Heart right ventricle (tissue), 16 donors: ENCODE measurements at regions not wholly inside any gene's neighbourhood (a gene's known extent, or its start where the extent isn't known, plus 50 kb on each side); places are given as distances from the start of the nearest gene placed in this dataset.

Experiments
- ATAC-seq, 8 donors: fragments of 200-7000 bp; cut with Tn5 transposase; one replicate each; pipeline ENCODE4 v1.9.1; 2020; ENCODE audit warnings: mild to moderate bottlenecking in 8 of 8, moderate library complexity in 8 of 8, moderate number of reproducible peaks in 1 of 8
- DNase-seq, 2 donors: peaks; one replicate each; pipeline ENCODE4 v3.0.0-alpha.2; 2020
- H3K27ac ChIP-seq, 10 donors: fragments of 200-600 bp; sonication (generic) in 2 of 10; one replicate each; pipeline versions ENCODE4 v1.5.0 to v1.8.0; 2020 to 2022; ENCODE audit warnings: mild to moderate bottlenecking in 3 of 10
- H3K27me3 ChIP-seq, 7 donors: fragments of 200-600 bp; one replicate each; pipeline ENCODE4 v1.8.0; 2021 to 2022; ENCODE audit warnings: mild to moderate bottlenecking in 2 of 7
- H3K36me3 ChIP-seq, 9 donors: fragments of 200-600 bp; sonication (generic) in 1 of 9; one replicate each; pipeline versions ENCODE4 v1.5.0 to v1.8.0; 2020 to 2022; ENCODE audit warnings: mild to moderate bottlenecking in 2 of 9
- H3K4me1 ChIP-seq, 9 donors: fragments of 200-600 bp; sonication (generic) in 1 of 9; one replicate each; pipeline versions ENCODE4 v1.5.0 to v1.8.0; 2020 to 2022; ENCODE audit warnings: mild to moderate bottlenecking in 4 of 9
- H3K4me3 ChIP-seq, 10 donors: fragments of 200-600 bp; sonication (generic) in 2 of 10; one replicate each; pipeline versions ENCODE4 v1.5.0 to v1.8.0; 2020 to 2022; ENCODE audit warnings: mild to moderate bottlenecking in 7 of 10, moderate library complexity in 2 of 10
- H3K9me3 ChIP-seq, 11 donors: fragments of 200-600 bp in 10 of 11; sonication (generic) in 2 of 11; one replicate each; pipeline versions ENCODE4 v1.5.0 to v1.8.0; 2013 to 2022; ENCODE audit warnings: mild to moderate bottlenecking in 2 of 11, control low read depth in 1 of 11, moderate library complexity in 1 of 11
- WGBS, 2 donors: extraction: QIAGEN DNeasy Blood & Tissue Kit; methylation state at CpG; one replicate each; pipeline ENCODE4 v1.1.7; 2013; ENCODE audit warnings: inconsistent platforms in 1 of 2; 5-methylcytosine and 5-hydroxymethylcytosine counted together
- intact Hi-C, 10 donors: fragments of 100-400 bp; cut with DNase I; formaldehyde crosslinking; loops; one replicate each; pipeline versions ENCODE4 v1.11.1 to v1.14.2; 2022
- TF ChIP-seq, protein P1 (sequence below), 9 donors: fragments of 200-600 bp; sonication (generic) in 2 of 9; IDR thresholded peaks; one replicate each; pipeline versions ENCODE4 v1.5.0 to v1.8.0; 2021 to 2022; ENCODE audit warnings: antibody characterized with exemption in 9 of 9, mild to moderate bottlenecking in 5 of 9, moderate library complexity in 1 of 9
- donor health status: Arrhythmogenic right ventricular cardiomyopathy.
- donor health status: ischemic (EF 13 %, LVEDD 7.1; RV severe dilation, severe dysfunction).
- donor health status: healthy with polysubstance abuse.
- donor health status: DM: no; HTN: yes; CAD: no.
- donor health status: DM: no; HTN: no; CAD: no.
- donor health status: ischemic (EF 25% LVEDD 6.9; RV normal size, moderate dysfunction).
- donor health status: ischemic (EF 25% LVEDD 5.7; RV mildly dilated, moderate dysfunction).
- donor health status: healthy.
- donor health status: DM: yes; HTN: yes; CAD: no.
- donor health status: Ischemic cardiomyopathy.
- donor health status: ischemic (EF 35%, LVEDD 5.7; RV mildly dilated, moderate dysfunction).
- donor health status: nonischemic (EF 11% LVEDD 7.7; RV severe dilation, severe dysfunction).
- donor health status: DM: yes; HTN: yes; CAD: no.
- donor health status: PGD.
- donor health status: ischemic (EF 29% LVEDD 5.4; RV normal size, mild dysfunction).
- donor health status: nonischemic (EF 23%, LVEDD 6.1; RV moderate dilation, normal function).

DNA sequence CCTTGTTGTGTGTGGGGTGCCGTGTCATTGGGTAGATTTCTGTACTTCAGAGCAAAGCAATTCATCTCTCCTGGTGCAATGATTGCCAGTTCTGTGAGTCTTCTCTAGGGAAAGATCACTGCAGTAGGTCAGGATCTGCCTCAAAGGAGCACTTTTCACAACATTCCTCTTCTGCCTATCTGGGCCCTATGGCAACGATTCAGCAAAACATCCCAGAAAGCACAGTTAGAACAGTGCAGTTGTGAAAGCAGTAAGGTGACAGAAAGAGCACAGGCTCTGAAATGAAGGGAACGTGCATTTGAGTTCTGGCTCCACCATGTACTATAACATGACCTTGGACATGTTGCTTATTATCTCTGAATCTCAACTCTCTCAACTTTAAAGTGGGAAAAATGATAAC is 178.5 kb upstream of the N4BP1 start:
- 40 to 51% methylated on average over 3 of the region's 3 CpGs for WGBS, 2 donors
- DNase-seq (no peak), ATAC-seq (no peak)
- no peaks in the 10 kb centered on the region for H3K36me3 ChIP-seq
- H3K27ac ChIP-seq: no peak overlapping the region
- intact Hi-C loops: no loop called here
- TF ChIP-seq, protein P1, sequence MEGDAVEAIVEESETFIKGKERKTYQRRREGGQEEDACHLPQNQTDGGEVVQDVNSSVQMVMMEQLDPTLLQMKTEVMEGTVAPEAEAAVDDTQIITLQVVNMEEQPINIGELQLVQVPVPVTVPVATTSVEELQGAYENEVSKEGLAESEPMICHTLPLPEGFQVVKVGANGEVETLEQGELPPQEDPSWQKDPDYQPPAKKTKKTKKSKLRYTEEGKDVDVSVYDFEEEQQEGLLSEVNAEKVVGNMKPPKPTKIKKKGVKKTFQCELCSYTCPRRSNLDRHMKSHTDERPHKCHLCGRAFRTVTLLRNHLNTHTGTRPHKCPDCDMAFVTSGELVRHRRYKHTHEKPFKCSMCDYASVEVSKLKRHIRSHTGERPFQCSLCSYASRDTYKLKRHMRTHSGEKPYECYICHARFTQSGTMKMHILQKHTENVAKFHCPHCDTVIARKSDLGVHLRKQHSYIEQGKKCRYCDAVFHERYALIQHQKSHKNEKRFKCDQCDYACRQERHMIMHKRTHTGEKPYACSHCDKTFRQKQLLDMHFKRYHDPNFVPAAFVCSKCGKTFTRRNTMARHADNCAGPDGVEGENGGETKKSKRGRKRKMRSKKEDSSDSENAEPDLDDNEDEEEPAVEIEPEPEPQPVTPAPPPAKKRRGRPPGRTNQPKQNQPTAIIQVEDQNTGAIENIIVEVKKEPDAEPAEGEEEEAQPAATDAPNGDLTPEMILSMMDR (IDR thresholded peaks at IDR 0.05): no peak
- H3K9me3 ChIP-seq: peaks cover 0 to 23% (median 0%) of the 10 kb centered on the region in 11 donors
- H3K4me1 ChIP-seq: no peaks in the 10 kb centered on the region
- no peak overlapping the region for H3K4me3 ChIP-seq
- H3K27me3 ChIP-seq: peaks cover 0 to 9% (median 0%) of the 10 kb centered on the region in 7 donors

DNA sequence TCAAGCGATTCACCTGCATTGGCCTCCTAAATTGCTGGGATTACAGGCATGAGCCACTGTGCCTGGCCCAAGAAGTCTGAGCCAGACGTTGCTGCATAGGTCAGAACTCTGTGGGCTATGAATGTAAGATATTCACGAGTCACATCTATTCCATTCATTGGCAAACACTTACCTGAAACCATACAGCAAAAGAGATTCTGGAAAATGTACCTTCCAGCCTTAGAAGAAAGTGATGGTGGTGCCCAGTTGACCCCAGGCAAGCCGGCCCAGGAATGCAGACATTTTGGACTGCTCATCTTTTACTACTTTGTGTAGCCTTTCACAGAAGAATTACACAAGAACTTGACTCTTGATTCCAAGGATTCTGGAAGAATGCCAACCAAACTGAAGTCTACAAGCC is 135.6 kb upstream of the N4BP1 start:
- no peaks in the 10 kb centered on the region for H3K36me3 ChIP-seq
- H3K27ac ChIP-seq: no peak overlapping the region
- peaks cover 0 to 18% (median 5%) of the 10 kb centered on the region in 11 donors for H3K9me3 ChIP-seq
- H3K4me3 ChIP-seq: no peak overlapping the region
- intact Hi-C loops: no loop called here
- no peaks in the 10 kb centered on the region for H3K27me3 ChIP-seq
- WGBS, 2 donors: 68 to 73% methylated on average over 4 of the region's 4 CpGs
- no peak for ATAC-seq
- TF ChIP-seq, protein P1 (IDR thresholded peaks at IDR 0.05): no peak
- H3K4me1 ChIP-seq: no peaks in the 10 kb centered on the region
- DNase-seq: no peak

DNA sequence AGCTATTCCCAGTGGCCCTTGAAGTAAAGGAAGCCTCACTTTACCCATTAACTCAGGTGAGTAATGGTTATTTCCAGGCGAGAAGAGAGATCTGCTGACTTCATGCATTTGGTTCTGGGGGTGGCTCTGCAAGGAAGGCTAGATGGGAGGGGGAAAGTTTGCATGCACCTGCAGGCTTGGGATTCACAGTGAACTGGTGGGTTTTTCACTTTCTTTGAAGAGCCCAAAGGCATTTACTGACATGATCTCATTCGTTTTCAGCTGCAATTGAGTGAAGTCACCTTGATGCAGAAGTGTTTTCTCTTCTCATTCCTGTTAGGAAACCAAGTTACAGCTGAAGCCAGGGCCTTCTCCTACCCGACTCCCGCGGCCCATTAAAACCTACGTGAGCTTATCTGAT is 131.0 kb upstream of the N4BP1 start:
- WGBS, 2 donors: 57 to 68% methylated on average over 6 of the region's 6 CpGs
- Histone ChIP-seq H3K27ac (no peak overlapping the region), H3K4me3 (no peak overlapping the region), H3K9me3 (peaks cover 0 to 18% (median 5%) of the 10 kb centered on the region in 11 donors), H3K27me3 (no peaks in the 10 kb centered on the region), H3K36me3 (no peaks in the 10 kb centered on the region), H3K4me1 (no peaks in the 10 kb centered on the region)
- DNase-seq (no peak), ATAC-seq (no peak)
- TF ChIP-seq, protein P1 (IDR thresholded peaks at IDR 0.05): no peak
- intact Hi-C loops: no loop called here

DNA sequence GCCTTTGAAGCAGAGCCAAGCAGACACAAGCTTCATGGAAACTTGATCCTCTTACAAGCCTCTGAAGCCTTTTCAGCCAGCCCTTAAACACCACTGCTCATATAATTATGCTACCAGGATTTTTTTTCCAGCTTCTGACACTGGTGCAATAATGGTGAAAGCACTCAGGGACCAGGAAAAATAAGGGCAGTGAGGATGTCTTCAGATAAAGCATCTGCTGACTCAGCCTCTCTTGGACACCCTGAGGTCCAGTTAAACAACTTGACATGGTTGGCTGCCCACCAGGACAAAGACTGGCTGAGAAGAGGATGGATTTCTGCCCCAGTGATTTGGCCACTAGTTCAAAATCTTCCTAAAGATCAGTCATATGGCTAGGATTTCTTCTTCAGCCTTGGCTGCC is 124.2 kb upstream of the N4BP1 start:
- Histone ChIP-seq H3K27ac (no peak overlapping the region), H3K9me3 (no peaks in the 10 kb centered on the region), H3K36me3 (no peaks in the 10 kb centered on the region), H3K27me3 (peaks cover 0 to 6% (median 0%) of the 10 kb centered on the region in 7 donors), H3K4me3 (no peak overlapping the region), H3K4me1 (no peaks in the 10 kb centered on the region)
- DNase-seq: no peak
- intact Hi-C loops: no loop called here
- ATAC-seq: no peak
- TF ChIP-seq, protein P1 (IDR thresholded peaks at IDR 0.05): no peak
